ENCODE measurements at regions not wholly inside any gene's neighbourhood (a gene's known extent, or its start where the extent isn't known, plus 50 kb on each side); places are given as distances from the start of the nearest gene placed in this dataset.

- ChIA-PET POLR2A (interaction anchor here (1.1 kb wide), 1 partner anchor 13 kb away, joined by 4 read pairs; no protein-coding TSS in a partner anchor), CTCF (ENCODE audit: low intra/inter-chr PET ratio) (no interaction called here)
- no peak for FAIRE-seq
- DNase-seq (ENCODE audit: extremely low read depth in 1 of 4, low spot score in 3 of 4): no peak
- H3K79me2 ChIP-seq (ENCODE audit: control insufficient read depth, insufficient read depth, low read length): no peaks in the 10 kb centered on the region
- in situ Hi-C loops (cut with MboI): no loop called here
- H3K4me2 ChIP-seq (ENCODE audit: insufficient read depth, low read length): no peak overlapping the region
- 0 out of 4 replicates have a peak, but pooled peaks of 1 of the 2 experiments have one; percentile 16 for TF ChIP-seq HDAC1 (IDR thresholded peaks at IDR 0.05)
- TF ChIP-seq NELFE (IDR thresholded peaks at IDR 0.05; ENCODE audit: insufficient read depth, insufficient read length): no peak
- TF ChIP-seq ZNF263 (CRISPR knock-in tag; IDR thresholded peaks at IDR 0.05; ENCODE audit: borderline replicate concordance): no peak
- TF ChIP-seq CREB1 (IDR thresholded peaks at IDR 0.05): no peak
- no peak for TF ChIP-seq CREB1 (CRISPR knock-in tag; IDR thresholded peaks at IDR 0.05)
- TF ChIP-seq ZNF311 (CRISPR knock-in tag; IDR thresholded peaks at IDR 0.05): no peak
- TF ChIP-seq OTX1 (CRISPR knock-in tag; IDR thresholded peaks at IDR 0.05): no peak
- TF ChIP-seq SP1 (CRISPR knock-in tag; IDR thresholded peaks at IDR 0.05): no peak
- TF ChIP-seq ZNF77 (CRISPR knock-in tag; IDR thresholded peaks at IDR 0.05): no peak
- H3K9me3 ChIP-seq (replicated peaks; ENCODE audit: control insufficient read depth, insufficient read depth, low read depth, low read length): no peaks in the 10 kb centered on the region
- no peaks in the 10 kb centered on the region for H3K9me1 ChIP-seq (ENCODE audit: control insufficient read depth, insufficient read depth, low read length)
- H3K27me3 ChIP-seq (ENCODE audit: control insufficient read depth in 2 of 2, insufficient read depth in 2 of 2, low read length in 2 of 2): peaks cover 8 to 30% of the 10 kb centered on the region in 2 experiments; a peak in 4 of 5 replicates
- H3K9ac ChIP-seq (ENCODE audit: insufficient read depth in 1 of 2, low read depth in 2 of 2, low read length in 2 of 2): no peak overlapping the region
- H3K36me3 ChIP-seq (ENCODE audit: control insufficient read depth, insufficient read depth, low read length): no peaks in the 10 kb centered on the region
- H3K4me3 ChIP-seq: no peak overlapping the region
- intact Hi-C loops (cut with micrococcal nuclease): no loop called here
- H2AFZ ChIP-seq (ENCODE audit: low read depth, low read length): no peak overlapping the region
- ATAC-seq: no peak
- no TSS peak for BruUV-seq (replicated peaks)
- H4K20me1 ChIP-seq (replicated peaks; ENCODE audit: control insufficient read depth, insufficient read depth, low read length): no peaks in the 10 kb centered on the region; the same call in 1 of the 2 replicates
- no peak overlapping the region for H3K27ac ChIP-seq (ENCODE audit: extremely low read depth, low read depth, low read length)
- 17% methylated on average over 12 of the region's 13 CpGs for WGBS (ENCODE audit: insufficient coverage, low coverage, missing lambda C conversion rate)
- H3K4me1 ChIP-seq (replicated peaks in 1 of 2; ENCODE audit: control insufficient read depth in 2 of 2, insufficient read depth in 2 of 2, low read length in 2 of 2): peaks cover 0 to 16% of the 10 kb centered on the region in 2 experiments
These were observed 96.4 kb upstream of the TNRC6C start for GRCh38 chr17:77861981-77862645.
